Uterus (tissue), 3 donors: ENCODE measurements at regions not wholly inside any gene's neighbourhood (a gene's known extent, or its start where the extent isn't known, plus 50 kb on each side); places are given as distances from the start of the nearest gene placed in this dataset.
"Not testable (repeated sequence)": the region's sequence is repeated elsewhere in the genome, so short reads cannot be mapped to it uniquely, and the experiment has no call there.

Experiments
- DNase-seq, 2 donors: peaks; one replicate each; pipeline ENCODE4 v3.0.0-alpha.2; 2019 to 2020
- H3K27ac ChIP-seq, 2 donors: fragments of 200-600 bp; sonication (generic); 1 replicate in 1 of 2; 2 replicates in 1 of 2; pipeline ENCODE4 v1.5.1; 2016 to 2018
- H3K27me3 ChIP-seq, 2 donors: fragments of 200-600 bp; sonication (generic); one replicate each; pipeline ENCODE4 v1.5.1; 2018 to 2019; ENCODE audit warnings: control low read depth in 1 of 2
- H3K36me3 ChIP-seq, 2 donors: fragments of 200-600 bp; sonication (generic); one replicate each; pipeline ENCODE4 v1.5.1; 2019; ENCODE audit warnings: control low read depth in 1 of 2
- H3K4me1 ChIP-seq, 2 donors: fragments of 200-600 bp; sonication (generic); one replicate each; pipeline ENCODE4 v1.5.1; 2018 to 2019; ENCODE audit warnings: control low read depth in 1 of 2
- H3K4me3 ChIP-seq, 2 donors: fragments of 200-600 bp; sonication (generic); 1 replicate in 1 of 2; 2 replicates in 1 of 2; pipeline ENCODE4 v1.5.1; 2018 to 2019; ENCODE audit warnings: mild to moderate bottlenecking in 1 of 2
- H3K9me3 ChIP-seq, 2 donors: fragments of 200-600 bp; sonication (generic); one replicate each; pipeline ENCODE4 v1.5.1; 2019; ENCODE audit warnings: control low read depth in 1 of 2
- POLR2A ChIP-seq, 2 donors: fragments of 450-650 bp; IDR thresholded peaks; one replicate each; pipeline ENCODE4 v1.6.1; 2016; ENCODE audit warnings: antibody characterized with exemption in 2 of 2, mild to moderate bottlenecking in 1 of 2, moderate library complexity in 1 of 2
- intact Hi-C: fragments of 100-400 bp; cut with DNase I; formaldehyde crosslinking; loops from one replicate; pipeline ENCODE4 v1.15.1; 2023; ENCODE audit warnings: low total_unique reads
- TF ChIP-seq, protein P1 (sequence below), 4 experiments: fragments of 200-600 bp in 2 of 4; fragments of 450-650 bp in 2 of 4; sonication (generic) in 2 of 4; IDR thresholded peaks; one replicate each; pipeline ENCODE4 v1.5.1; 2016 to 2019; ENCODE audit warnings: antibody characterized with exemption in 4 of 4, mild to moderate bottlenecking in 2 of 4, moderate library complexity in 1 of 4
- donor health status: DM: yes; HTN: yes; CAD: no.

DNA sequence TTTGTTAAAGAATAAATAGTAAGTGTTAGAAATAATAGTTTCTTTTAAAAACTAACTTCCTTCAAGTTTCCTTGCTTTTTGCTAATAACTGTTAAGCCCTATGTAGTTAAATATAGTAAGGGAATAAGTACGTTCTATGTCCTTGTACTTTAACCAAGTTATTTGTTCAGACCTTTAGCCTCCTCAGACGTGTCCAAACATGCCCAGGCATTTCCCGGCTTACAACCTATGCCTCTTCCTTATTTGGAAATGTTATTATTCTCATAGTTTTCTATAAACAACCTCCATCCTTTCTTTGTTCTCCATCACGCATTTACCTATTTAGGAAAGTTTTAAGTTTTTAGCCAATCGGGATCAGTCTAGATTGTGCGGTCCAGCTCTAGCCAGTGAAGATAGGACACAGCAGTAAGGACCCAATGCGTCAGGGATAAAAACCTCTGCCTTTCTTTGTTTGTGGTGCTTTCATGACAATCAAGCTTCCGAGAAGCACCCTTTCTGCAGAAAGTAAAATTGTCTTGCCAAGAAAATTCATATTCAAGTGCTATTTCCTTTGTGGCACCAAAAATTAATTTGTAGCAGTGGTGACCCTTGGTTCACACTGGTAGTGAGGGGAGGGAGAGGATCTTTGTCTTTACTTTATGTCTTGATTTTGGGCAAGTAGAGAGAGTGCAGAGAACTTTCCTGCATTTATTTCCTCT, 851.3 kb upstream of the POM121L12 start:
- Histone ChIP-seq H3K4me1 (no peaks in the 10 kb centered on the region), H3K4me3 (no peak overlapping the region), H3K9me3 (no peaks in the 10 kb centered on the region), H3K27ac (no peak overlapping the region), H3K27me3 (no peaks in the 10 kb centered on the region), H3K36me3 (no peaks in the 10 kb centered on the region)
- intact Hi-C loops = no loop called here
- TF ChIP-seq, protein P1, sequence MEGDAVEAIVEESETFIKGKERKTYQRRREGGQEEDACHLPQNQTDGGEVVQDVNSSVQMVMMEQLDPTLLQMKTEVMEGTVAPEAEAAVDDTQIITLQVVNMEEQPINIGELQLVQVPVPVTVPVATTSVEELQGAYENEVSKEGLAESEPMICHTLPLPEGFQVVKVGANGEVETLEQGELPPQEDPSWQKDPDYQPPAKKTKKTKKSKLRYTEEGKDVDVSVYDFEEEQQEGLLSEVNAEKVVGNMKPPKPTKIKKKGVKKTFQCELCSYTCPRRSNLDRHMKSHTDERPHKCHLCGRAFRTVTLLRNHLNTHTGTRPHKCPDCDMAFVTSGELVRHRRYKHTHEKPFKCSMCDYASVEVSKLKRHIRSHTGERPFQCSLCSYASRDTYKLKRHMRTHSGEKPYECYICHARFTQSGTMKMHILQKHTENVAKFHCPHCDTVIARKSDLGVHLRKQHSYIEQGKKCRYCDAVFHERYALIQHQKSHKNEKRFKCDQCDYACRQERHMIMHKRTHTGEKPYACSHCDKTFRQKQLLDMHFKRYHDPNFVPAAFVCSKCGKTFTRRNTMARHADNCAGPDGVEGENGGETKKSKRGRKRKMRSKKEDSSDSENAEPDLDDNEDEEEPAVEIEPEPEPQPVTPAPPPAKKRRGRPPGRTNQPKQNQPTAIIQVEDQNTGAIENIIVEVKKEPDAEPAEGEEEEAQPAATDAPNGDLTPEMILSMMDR (IDR thresholded peaks at IDR 0.05) = no peak
- no peak for TF ChIP-seq POLR2A (IDR thresholded peaks at IDR 0.05)
- DNase-seq = no peak

DNA sequence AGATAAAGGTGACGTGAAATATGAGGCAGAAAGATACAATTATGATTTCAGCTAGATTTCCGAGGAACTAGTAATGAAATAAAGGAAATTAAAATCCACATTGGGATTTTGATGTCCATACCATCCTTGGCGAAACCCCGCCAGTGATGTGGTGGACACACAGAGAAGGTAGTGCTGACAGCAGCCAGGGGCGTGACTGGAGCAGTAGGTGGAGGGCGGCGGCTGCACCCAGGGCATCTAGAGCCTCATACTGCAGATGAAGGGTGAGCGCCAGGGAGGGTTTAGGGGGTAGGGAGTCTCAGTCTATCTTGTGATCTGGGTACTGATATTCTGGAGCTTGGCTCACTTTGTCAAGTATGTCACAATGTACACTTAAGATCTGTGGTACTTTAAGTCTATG, 855.5 kb upstream of the POM121L12 start:
- no peaks in the 10 kb centered on the region for H3K9me3 ChIP-seq
- TF ChIP-seq, protein P1 (IDR thresholded peaks at IDR 0.05) = no peak
- no peak for TF ChIP-seq POLR2A (IDR thresholded peaks at IDR 0.05)
- DNase-seq = no peak
- no peaks in the 10 kb centered on the region for H3K27me3 ChIP-seq
- intact Hi-C loops = no loop called here
- H3K4me3 ChIP-seq = no peak overlapping the region
- no peak overlapping the region for H3K27ac ChIP-seq
- no peaks in the 10 kb centered on the region for H3K4me1 ChIP-seq
- H3K36me3 ChIP-seq = no peaks in the 10 kb centered on the region

DNA sequence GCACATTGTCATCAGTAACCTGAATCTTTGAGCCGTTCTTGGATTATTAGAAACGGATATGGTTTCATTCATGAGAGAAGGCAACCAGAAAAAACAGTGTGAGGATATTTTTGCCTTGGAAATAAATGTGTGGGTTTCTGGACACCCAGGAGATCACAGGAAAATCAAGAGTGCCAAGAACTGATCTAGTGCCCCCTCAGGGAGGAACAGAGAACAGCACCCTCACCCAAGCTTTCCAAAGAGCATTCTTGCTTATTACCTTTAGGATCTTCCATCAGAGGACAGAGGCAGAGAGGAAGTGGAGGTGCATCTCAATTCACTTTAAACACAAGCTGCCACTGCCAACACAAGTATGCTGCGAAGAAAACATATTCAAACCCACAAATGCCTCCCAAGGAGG, 851.5 kb upstream of the COBL start:
- Histone ChIP-seq H3K27me3 (no peaks in the 10 kb centered on the region), H3K36me3 (no peaks in the 10 kb centered on the region), H3K4me3 (no peak overlapping the region), H3K4me1 (no peaks in the 10 kb centered on the region), H3K9me3 (no peaks in the 10 kb centered on the region), H3K27ac (no peak overlapping the region)
- intact Hi-C loops = no loop called here
- TF ChIP-seq POLR2A (IDR thresholded peaks at IDR 0.05) = no peak
- TF ChIP-seq, protein P1 (IDR thresholded peaks at IDR 0.05) = no peak
- DNase-seq = no peak

DNA sequence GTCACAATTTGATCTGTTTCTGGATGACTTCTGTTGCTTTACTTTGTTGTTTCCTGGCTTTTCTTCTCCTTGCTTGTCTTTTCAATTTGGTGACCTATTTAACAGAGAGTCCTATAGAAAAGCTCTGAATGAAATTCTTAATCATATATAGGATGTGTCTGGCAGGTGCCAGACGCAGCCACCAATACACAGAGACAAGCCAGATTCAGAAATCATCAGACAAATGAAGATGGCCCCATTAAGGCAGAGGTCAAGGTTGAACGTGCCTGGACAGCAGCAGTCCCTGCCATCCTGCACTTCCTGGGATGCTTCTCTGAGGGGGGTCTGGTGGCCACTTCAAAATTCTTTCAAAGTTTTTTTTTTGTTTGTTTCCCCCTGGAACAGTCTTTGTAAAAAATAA, 846.7 kb upstream of the COBL start:
- H3K4me3 ChIP-seq = no peak overlapping the region

DNA sequence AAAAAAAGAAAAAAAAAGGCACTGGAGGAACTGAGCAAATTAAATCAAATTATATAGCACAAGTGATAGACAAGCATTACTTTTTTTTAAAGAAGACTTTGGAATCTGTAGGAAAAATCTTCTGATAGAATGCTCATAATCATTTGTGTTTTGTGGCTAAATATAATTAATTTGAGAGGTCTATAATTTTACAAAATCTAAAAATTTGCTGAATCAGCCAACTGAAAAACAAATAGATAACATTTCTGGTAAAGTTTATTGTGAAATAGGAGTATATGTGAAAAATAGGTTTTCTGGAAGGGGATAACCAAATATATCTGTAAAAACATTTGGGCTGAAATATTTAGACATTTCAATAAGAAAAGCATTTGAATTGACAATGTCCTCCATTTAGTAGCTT, 844.9 kb upstream of the COBL start:
- Histone ChIP-seq H3K4me1 (no peaks in the 10 kb centered on the region), H3K27ac (no peak overlapping the region), H3K9me3 (no peaks in the 10 kb centered on the region), H3K27me3 (no peaks in the 10 kb centered on the region), H3K4me3 (no peak overlapping the region), H3K36me3 (no peaks in the 10 kb centered on the region)
- no peak for DNase-seq
- TF ChIP-seq, protein P1 (IDR thresholded peaks at IDR 0.05) = no peak
- no peak for TF ChIP-seq POLR2A (IDR thresholded peaks at IDR 0.05)
- intact Hi-C loops = no loop called here

More for the DNA sequence above, 846.7 kb upstream of the COBL start:
- intact Hi-C loops = no loop called here
- no peak for DNase-seq
- Histone ChIP-seq H3K36me3 (no peaks in the 10 kb centered on the region), H3K9me3 (no peaks in the 10 kb centered on the region), H3K27me3 (no peaks in the 10 kb centered on the region), H3K4me1 (no peaks in the 10 kb centered on the region), H3K27ac (no peak overlapping the region)
- no peak for TF ChIP-seq POLR2A (IDR thresholded peaks at IDR 0.05)
- TF ChIP-seq, protein P1 (IDR thresholded peaks at IDR 0.05) = no peak

DNA sequence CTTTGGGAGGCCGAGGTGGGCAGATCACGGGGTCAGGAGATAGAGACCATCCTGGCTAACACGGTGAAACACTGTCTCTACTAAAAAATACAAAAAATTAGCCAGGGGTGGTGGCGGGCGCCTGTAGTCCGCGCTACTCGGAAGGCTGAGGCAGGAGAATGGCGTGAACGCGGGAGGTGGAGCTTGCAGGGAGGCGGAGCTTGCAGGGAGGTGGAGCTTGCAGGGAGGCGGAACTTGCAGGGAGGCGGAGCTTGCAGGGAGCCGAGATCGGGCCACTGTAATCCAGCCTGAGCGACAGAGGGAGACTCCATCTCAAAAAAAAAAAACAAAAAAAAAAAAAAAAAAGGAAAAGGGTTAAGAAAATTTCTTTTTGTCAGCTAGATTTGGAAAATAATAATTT, 842.8 kb upstream of the COBL start:
- DNase-seq, intact Hi-C loops, H3K4me1 ChIP-seq, H3K27ac ChIP-seq, H3K9me3 ChIP-seq, H3K27me3 ChIP-seq, H3K36me3 ChIP-seq, H3K4me3 ChIP-seq: not testable (repeated sequence)
